IPS-NIHi11 (cell line): ENCODE measurements at regions not wholly inside any gene's neighbourhood (a gene's known extent, or its start where the extent isn't known, plus 50 kb on each side); places are given as distances from the start of the nearest gene placed in this dataset.
"Not testable (repeated sequence)": the region's sequence is repeated elsewhere in the genome, so short reads cannot be mapped to it uniquely, and the experiment has no call there.

ENCODE experiments used
- DNase-seq: peaks from one replicate; pipeline ENCODE4 v3.0.0; 2012; ENCODE audit warnings: mixed read lengths, low spot score

DNA sequence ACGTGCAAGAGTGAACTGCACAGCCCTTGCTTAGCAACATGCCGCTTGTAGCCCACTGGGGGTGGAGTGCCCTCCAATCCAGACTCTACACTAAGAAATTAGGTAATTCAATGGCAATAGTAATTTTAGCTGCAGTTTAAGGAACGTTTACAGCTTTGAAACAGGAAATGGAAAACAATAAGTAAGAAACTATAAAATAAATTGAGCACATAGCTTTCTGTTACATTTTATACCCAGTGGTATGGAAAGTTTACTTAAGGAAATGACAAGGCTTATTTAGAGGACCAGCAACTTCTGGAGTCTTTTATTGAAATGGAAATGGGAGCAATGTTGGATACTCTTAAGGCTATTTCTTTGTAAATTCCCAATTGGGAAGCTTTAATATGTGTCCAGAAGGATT is 373.2 kb downstream of the KCNRG start:
- DNase-seq, result no peak

DNA sequence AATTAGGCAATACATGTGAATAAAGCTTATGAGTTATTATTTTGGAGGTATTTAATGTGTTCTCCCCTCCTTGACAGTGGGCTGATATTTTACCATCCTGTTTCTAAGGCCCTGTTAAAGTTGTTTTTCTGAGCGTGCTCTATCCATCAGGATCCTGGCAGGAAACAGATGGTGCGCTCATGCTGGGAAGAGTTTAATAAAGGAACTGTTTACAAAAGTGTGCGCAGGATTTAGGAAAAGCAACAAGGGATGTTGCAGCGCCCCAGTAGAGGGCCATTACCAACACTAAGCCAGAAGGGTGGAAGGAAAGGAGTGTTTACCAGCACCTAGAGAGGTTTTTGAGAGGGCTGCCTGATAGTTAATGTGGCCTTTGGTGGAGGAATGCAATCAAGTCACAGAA is 374.5 kb downstream of the KCNRG start:
- no peak for DNase-seq

- no peak for DNase-seq
These were observed 375.4 kb downstream of the KCNRG start for GRCh38 chr13:50390503-50391248.

DNA sequence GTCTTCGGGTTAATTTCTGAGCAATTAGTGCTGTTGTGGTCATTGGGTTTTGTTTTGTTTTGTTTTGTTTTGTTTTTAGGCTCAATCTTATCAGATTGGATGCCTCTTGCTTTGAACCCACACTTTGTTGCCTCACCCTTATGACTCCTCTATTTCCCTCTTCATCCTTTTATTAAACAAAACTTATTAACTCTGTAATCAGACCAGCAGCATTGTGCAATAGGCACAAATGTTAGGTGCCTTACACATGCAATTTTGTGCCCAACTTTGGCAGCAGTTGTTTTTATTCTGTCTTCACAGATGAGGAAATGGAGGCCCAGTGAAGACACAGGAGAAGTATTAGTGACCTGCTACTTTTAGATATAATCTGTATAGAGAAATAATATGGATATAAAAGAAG is 377.7 kb downstream of the KCNRG start:
- no peak for DNase-seq

GRCh38 chr13:50393628-50394027 is 378.4 kb downstream of the KCNRG start:
- DNase-seq, result no peak

GRCh38 chr13:50396001-50396400 is 380.8 kb downstream of the KCNRG start:
- DNase-seq, result no peak

- DNase-seq, result not testable (repeated sequence)
These were observed 381.4 kb downstream of the KCNRG start for GRCh38 chr13:50396618-50397017.

DNA sequence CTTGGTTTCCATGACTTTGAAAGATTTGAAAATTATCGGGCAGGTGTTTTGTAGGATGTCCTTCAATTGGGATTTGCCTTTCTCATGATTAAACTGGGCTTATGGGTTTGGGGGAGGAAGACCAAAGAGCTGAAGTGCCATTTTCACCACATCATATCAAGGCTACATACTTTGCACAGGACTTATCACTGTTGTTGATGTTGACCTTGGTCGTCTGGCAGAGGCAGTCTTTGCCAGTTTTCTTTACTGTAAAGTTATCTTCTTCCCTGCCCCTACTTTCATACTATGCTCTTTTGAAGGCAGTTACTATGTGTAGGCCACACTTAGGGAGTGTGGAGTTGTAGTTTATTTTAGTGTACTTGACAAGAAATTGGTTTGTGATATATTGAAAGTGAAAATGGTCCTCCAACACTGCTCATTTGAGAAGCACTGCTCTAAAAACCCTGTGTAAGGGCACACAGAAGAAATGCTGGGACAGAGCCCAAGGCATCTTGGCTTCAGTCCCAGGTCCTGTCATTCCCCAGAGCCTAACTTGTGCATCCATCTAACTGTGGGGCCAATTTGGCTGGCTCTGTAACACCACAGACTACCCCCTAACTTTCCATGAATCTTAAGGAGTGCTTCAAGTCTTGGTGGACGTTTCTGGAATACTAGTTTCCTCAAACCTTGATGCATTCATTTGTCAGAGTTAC is 384.9 kb downstream of the KCNRG start:
- no peak for DNase-seq

DNA sequence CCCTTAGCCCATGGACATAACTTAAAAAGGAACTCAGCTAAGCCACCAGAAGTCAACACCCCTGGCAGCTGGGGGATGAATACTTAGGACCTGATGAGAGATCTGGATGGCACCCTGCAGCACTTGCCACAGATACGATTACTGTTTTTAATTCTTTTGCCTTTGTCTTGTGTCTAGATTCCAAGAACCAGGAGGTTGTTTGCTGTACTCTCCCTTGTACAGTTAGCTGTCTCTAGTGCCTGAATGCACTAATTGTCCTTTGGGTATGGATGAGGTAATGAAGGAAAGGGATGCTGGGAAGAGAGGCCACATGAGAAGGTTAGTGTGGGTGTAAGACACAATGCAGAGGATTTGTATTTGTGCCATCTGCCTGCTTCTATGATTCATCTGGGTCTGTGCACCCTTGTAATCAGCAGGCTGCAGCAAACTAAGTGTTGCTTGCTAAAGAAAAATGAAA is 385.8 kb downstream of the KCNRG start:
- no peak for DNase-seq

DNA sequence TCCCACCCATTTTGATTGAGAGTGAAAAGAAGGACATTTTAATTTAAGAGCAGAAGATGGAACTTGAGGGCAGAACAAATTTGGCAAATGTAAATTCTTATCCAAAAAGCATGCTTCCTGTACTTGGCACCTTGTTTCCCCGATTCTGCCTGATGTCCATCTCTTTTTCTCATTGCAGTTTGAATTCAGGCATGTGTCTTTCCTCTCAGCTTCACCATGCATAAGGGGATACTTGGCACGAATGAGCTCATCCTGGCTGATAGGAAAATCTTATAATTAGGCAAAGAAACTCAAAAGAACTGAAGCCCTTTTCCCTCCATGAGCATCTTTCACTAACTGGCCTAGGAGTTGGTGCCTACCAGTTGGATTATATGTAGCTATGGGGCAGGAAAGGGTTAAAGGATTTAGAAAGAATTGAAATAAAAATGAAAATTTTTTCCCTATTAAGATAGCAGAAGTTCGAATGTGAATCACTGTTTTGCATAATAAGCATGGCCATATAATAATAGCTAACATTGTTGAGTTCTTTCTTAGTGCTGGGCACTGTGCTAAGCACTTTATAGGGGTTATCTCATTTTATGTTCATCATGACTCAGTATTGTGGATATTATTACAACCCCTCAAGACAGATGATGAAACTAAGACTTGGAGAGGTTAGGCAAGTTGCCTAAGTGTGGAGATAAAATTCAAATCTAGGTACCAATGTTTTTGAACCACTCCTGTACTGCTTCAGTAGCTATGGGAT is 386.6 kb downstream of the KCNRG start:
- DNase-seq, result no peak

DNA sequence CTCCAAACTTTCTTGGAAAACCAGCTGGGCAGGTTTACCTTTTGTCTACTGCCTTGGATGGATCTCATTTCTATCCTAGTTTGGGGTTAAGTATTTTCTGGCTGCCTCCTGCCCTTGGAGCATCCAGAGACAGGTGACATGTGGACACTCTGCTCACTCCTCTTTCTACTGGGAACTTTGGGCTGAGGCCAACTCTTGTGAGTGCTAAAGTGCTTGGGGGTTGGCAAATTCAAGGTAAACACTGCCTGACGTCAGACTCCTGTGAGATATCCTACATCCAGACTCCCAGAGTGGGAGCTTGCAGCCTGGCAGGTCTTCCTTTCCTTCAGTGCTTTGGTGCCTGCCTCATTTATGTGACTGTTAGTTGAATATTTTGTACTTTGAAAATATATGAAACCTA is 388.1 kb downstream of the KCNRG start:
- no peak for DNase-seq

DNA sequence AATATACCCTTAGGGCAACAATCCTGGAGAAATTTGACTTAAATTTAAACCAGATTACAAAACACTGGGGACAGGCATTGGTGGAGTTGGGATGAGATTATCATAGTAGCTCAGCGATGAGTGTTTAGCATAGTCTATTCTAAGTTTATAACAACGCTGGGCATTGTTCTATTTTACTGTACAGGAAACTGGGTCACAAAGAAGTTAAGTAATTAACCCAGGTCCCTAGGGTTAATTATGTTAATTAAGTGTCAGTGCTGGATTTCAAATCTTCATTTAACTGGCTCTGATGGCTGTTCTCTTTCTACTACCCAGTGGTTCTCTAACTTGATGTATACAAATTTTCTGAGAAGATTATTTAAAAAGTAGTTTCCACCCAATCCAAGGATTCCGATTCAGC is 388.9 kb downstream of the KCNRG start:
- DNase-seq, result no peak

GRCh38 chr13:50404769-50405168 is 389.5 kb downstream of the KCNRG start:
- DNase-seq, result no peak

DNA sequence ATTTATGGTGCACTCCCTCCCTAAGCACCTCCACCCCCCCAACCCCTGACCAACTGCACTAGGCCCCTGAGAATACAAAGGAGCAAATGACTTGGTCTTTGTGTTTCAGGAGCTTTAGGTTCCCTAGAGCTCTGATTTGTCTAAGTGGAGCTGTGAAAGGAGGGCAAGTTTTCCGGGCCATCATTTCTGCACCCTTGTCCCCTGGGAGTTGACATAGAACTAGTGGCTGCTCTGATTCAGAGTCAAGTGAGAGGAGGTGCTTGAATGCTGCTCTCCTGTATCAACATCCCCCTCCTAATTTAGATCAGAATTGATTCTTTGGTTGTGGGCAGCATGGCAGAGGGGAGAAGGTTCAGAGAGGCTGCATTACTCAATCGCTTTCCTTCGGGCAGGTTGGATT is 391.6 kb downstream of the KCNRG start:
- no peak for DNase-seq

DNA sequence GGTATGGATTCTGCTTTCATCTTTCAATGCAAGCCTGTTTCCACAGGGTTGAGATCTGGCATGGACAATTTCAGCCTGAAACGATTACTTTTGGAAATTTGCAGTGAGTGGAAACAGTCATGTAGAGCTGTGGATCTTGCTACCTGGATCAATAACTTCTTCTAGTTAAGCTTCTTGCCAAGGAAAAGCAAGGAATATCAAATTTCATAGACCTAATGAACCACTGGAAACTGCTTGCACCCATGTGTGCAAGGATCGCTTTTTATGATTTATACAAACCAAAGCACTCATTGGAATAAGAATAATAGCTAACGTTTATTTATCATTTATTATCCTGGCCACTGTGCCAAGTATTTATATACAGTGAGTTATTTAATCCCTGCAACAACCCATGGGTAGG is 392.8 kb downstream of the KCNRG start:
- DNase-seq, result no peak

- no peak for DNase-seq
These were observed 394.0 kb downstream of the KCNRG start for GRCh38 chr13:50409220-50409619.

DNA sequence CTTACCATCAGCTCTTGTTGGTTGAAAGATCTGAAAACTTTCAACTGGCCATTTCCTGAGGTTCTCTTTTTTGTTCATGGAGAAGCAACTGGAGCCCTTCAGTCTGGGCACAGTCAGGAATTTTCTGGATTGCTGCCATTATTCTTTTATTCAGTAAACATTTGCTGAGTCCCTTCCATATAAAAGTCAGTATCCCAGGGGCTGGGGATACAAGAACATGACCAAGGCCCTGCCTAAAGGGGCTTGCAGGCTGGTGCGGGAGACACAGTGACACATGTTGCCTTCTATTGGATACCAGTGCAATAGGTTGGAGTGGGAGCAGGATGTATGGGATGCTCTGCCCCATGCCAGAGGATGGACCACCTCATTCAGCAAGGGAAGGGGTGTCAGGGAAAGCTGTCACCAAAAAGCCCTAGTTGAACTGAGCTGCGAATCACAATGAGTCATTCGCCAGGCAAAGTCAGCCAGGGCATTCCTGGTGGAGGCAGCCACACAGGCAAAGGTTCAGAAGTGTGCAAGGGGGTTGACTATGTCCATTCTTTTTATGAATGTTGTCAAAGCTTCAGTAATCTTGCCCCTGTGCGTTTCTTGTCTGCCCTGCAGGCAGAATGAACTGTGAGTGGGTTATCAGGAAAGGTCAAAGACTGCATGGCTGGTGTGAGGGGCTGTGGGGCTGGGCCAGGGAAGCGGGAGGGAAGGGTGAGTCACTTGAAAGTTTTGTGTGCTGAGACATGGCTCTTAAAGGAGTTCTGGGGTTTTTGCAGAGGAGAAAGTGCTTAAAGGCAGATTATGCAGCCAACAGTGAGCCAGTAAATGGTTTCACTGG is 395.9 kb downstream of the KCNRG start:
- no peak for DNase-seq

DNA sequence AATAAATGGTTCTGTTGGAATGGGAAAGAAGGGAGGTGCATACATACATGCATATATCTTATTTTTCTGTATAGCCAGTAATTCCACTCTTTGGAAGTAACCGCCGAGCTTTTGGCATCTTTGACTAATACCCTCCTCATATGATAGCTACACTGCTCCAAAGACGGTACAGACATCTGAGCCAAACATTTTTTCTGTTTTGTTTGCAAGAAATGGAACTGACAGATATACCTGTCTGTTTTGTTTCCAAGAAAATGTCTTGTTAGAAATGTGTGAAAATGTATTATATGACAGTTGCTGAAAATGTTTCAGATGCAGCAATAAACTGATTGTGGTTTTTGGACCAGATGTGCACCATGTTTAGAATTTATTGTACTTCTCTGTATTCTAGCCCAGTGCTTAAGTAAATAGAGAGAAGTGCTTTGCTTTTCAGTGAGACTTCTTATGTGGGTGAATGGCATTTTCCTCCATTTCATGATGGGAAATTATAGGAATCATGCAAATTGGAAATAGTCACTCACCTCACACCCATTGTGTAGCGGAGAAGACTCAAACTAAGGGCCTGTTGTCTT is 396.9 kb downstream of the KCNRG start:
- DNase-seq, result no peak

DNA sequence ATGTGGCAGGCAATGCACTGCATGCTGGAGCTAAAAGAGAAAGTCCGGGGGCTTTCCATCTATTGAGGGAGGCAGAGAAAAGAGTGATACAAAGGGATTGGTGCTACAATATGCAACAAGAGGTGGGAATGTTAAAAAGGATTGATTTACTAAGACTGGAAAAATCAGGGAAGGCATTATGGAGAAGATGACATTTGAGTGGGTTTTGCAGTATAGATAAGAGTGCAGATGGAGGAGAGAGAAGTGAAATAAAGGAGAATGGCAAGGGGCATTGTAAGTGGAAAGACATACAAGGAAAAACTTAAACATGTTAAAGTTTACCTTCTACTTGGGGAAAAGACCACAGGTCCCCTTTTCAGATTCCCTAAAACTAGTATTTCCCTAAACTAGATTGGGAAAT is 399.4 kb downstream of the KCNRG start:
- no peak for DNase-seq

DNA sequence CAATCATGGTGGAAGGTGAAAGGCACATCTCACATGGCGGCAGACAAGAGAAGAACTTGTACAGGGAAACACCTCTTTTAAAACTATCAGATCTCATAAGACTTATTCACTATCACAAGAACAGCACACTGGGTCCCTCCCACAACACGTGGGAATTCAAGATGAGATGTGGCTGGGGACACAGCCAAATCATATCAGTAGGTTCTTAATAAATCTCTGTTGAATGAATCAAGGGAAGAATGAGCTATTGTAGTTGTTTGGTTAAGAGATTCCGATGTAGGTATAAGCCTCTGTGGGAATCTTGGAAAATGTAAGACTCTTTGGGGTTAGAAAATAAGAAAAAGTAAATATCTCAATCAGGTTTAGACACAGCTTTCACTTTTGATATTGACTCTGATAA is 400.2 kb downstream of the KCNRG start:
- no peak for DNase-seq

DNA sequence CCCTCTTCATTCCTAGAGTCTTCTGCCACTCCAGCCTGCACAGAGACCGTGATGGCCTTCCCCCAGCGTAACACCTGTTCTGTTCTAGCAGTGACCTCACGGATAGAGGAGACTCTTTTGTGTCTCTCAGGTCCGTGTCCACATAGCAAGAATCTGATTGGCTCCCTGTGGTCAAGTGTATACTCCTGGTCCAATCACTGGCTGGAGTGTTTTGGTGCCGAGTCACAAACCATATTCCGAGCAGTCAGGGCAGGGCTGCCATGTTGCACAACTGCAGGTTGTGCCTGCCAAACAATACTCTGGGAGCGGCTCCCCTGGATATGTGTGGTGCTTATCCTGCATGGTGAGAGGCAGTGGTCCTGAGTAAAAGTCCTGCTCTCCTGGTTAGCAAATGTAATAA is 402.4 kb downstream of the KCNRG start:
- no peak for DNase-seq

- DNase-seq, result no peak
These were observed 404.2 kb downstream of the KCNRG start for GRCh38 chr13:50419331-50419865.
